NT2/D1 (cell line): ENCODE measurements at regions not wholly inside any gene's neighbourhood (a gene's known extent, or its start where the extent isn't known, plus 50 kb on each side); places are given as distances from the start of the nearest gene placed in this dataset.

ENCODE experiments used
- SUZ12 ChIP-seq: IDR thresholded peaks from 2 replicates; pipeline ENCODE4 v1.6.1; 2011; ENCODE audit not compliant: insufficient read length, insufficient read depth; ENCODE audit errors: extremely low read depth
- ZNF274 ChIP-seq: IDR thresholded peaks from 2 replicates; pipeline ENCODE4 v1.6.1; 2011; ENCODE audit warnings: mild to moderate bottlenecking, low read depth, low read length

DNA sequence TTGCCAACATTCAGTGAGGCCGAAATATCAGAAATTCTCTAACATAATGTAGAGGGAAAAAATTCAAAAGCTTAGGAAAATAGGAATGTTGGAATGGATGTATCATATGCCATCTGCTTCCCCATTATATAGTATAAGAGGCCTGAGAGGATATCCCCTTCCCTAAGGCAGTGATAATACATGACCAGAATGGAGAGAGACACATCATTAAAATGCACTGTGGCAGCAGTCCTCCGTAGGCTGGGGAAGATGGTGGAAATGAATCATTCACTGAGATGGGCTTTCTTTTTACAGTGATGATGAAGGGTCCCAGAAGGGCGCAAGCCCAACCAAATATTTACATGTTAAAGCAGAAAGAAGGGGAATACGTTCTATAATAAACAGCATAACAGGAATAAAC lies 799.1 kb upstream of the SPRY2 start:
- TF ChIP-seq ZNF274 (no peak), SUZ12 (no peak)
